Effector memory CD4-positive, alpha-beta T cell (primary cell): ENCODE measurements at regions not wholly inside any gene's neighbourhood (a gene's known extent, or its start where the extent isn't known, plus 50 kb on each side); places are given as distances from the start of the nearest gene placed in this dataset.
"Not testable (repeated sequence)": the region's sequence is repeated elsewhere in the genome, so short reads cannot be mapped to it uniquely, and the experiment has no call there.

Experiments
- DNase-seq, 3 donors: peaks; one replicate each; pipeline ENCODE4 v3.0.0-alpha.2; 2020
- H3K27ac ChIP-seq: 2 replicates; pipeline ENCODE4 v1.7.0; 2013; ENCODE audit warnings: mild to moderate bottlenecking, low read length, moderate library complexity; ENCODE audit not compliant: insufficient read depth, poor library complexity, severe bottlenecking
- H3K27me3 ChIP-seq: replicated peaks from 2 replicates; pipeline ENCODE4 v1.7.0; 2013; ENCODE audit warnings: mild to moderate bottlenecking, low read length; ENCODE audit not compliant: insufficient read depth, control insufficient read depth, poor library complexity, severe bottlenecking
- H3K36me3 ChIP-seq: 2 replicates; pipeline ENCODE4 v1.7.0; 2013; ENCODE audit warnings: mild to moderate bottlenecking, low read length, moderate library complexity; ENCODE audit not compliant: control insufficient read depth, insufficient read depth
- H3K4me1 ChIP-seq: 2 replicates; pipeline ENCODE4 v1.7.0; 2013; ENCODE audit warnings: low read length, mild to moderate bottlenecking; ENCODE audit not compliant: control insufficient read depth, insufficient read depth, poor library complexity, severe bottlenecking
- H3K4me3 ChIP-seq: 2 replicates; pipeline ENCODE4 v1.7.0; 2013; ENCODE audit warnings: low read length, low read depth, mild to moderate bottlenecking; ENCODE audit not compliant: insufficient read depth, poor library complexity, severe bottlenecking
- H3K9me3 ChIP-seq: 2 replicates; pipeline ENCODE4 v1.7.0; 2013; ENCODE audit warnings: mild to moderate bottlenecking, low read length, moderate library complexity; ENCODE audit not compliant: control insufficient read depth

DNA sequence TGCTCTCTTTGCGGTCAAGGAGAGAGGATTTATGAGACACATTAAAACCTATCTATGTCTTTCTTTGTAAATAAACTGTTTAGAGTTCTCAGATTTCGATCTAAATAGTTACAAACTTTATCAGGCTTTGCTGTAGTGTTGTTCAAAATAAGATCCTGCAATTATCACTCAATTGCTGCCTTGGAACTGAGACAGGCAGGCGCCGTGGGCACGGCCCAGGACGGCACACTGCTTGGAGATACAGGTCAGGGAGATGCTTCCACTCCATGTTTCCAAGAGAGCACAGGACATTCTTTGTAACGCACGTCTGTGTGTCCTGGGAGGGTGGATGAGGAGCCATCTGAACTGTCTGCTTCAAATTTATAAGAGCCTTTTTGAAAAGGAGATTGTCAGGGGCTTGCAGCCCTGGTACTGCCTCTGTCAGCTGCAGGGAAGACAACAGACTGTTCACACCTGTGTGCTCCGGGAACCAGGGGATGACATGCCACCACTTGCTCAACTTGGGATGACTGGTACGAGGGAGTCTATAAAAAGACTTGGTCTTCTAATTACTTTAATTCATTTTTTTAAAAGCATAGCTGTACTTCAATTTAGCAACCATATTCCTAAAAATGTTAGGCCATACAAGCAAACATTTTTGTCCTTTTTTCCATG is 472.9 kb upstream of the RUNX1 start:
- H3K4me3 ChIP-seq: no peak overlapping the region
- H3K27ac ChIP-seq: no peak overlapping the region
- no peak for DNase-seq
- H3K4me1 ChIP-seq: peaks cover 3% of the 10 kb centered on the region
- no peaks in the 10 kb centered on the region for H3K27me3 ChIP-seq
- no peaks in the 10 kb centered on the region for H3K9me3 ChIP-seq
- no peaks in the 10 kb centered on the region for H3K36me3 ChIP-seq

DNA sequence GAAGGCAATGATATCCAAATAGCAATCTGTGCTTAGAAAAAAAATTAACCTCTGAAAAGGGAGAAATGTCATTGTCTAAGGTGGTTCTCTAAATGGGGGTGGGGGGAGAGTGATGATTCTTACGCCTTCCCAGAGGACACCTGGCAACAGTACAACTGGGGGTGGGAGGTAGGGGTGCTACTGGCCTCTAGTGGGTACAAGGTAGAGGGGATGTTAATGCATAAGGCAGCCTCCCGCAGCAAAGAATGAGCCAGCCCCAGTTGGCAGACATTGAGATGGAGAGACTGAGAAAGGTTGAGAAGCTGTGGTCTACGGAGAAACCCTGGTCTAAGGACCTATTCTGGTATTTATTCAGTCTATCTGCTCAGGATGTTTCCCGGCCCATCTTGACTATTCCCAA is 472.2 kb upstream of the RUNX1 start:
- peaks cover 3% of the 10 kb centered on the region for H3K4me1 ChIP-seq
- DNase-seq: no peak
- no peaks in the 10 kb centered on the region for H3K27me3 ChIP-seq
- no peaks in the 10 kb centered on the region for H3K9me3 ChIP-seq
- no peak overlapping the region for H3K4me3 ChIP-seq
- H3K27ac ChIP-seq: no peak overlapping the region
- no peaks in the 10 kb centered on the region for H3K36me3 ChIP-seq

GRCh38 chr21:35520856-35521255 is 471.8 kb upstream of the RUNX1 start:
- Histone ChIP-seq H3K9me3 (no peaks in the 10 kb centered on the region), H3K27ac (no peak overlapping the region), H3K4me3 (no peak overlapping the region), H3K27me3 (no peaks in the 10 kb centered on the region), H3K36me3 (no peaks in the 10 kb centered on the region), H3K4me1 (no peaks in the 10 kb centered on the region)
- no peak for DNase-seq

DNA sequence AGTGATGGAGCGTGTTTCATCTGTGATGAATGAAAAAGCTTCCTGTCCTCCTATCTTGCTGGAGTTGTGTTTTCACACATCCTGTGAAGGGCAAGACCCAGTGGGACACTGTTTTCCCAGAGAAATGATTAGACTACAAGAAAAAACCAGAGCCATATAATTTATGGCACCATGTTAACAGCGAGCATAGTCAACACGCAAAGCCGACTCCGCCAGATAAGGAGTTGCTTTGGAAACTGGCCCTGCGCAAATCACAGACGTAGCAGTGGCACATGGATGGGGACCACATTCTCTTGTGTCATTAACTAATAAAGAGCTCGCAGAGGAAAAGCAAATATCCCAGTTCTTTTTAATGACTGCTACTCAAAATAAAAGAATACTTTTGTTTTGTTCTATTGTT is 471.2 kb upstream of the RUNX1 start:
- Histone ChIP-seq H3K27me3 (no peaks in the 10 kb centered on the region), H3K4me1 (no peaks in the 10 kb centered on the region), H3K9me3 (no peaks in the 10 kb centered on the region), H3K36me3 (no peaks in the 10 kb centered on the region), H3K27ac (no peak overlapping the region), H3K4me3 (no peak overlapping the region)
- no peak for DNase-seq

DNA sequence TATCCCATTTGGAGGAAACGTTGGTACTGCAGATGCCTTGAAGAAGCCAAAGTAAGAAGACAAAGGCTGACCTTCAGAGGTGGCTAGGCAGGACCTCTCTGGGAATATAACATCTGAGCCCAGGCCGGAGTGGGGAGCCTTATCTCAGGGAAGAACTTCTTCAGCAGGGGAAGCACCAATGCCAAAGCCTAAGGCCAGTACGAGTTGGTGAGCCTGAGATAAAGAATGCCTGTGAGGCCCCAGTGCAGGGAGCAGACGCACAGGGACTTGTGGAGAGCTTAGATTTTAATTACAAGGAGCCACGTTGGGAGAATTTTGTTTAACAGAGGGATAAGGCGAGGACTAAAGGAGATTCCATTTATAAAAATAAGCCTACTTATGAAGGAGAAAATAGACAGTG is 468.8 kb upstream of the RUNX1 start:
- Histone ChIP-seq H3K9me3 (no peaks in the 10 kb centered on the region), H3K36me3 (no peaks in the 10 kb centered on the region), H3K27me3 (no peaks in the 10 kb centered on the region), H3K27ac (no peak overlapping the region), H3K4me3 (no peak overlapping the region), H3K4me1 (no peaks in the 10 kb centered on the region)
- DNase-seq: no peak

DNA sequence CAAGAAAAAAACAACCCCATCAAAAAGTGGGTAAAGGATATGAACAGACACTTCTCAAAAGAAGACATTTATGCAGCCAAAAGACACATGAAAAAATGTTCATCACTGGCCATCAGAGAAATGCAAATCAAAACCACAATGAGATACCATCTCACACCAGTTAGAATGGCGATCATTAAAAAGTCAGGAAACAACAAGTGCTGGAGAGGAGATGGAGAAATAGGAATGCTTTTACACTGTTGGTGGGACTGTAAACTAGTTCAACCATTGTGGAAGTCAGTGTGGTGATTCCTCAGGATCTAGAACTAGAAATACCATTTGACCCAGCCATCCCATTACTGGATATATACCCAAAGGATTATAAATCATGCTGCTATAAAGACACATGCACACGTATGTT is 467.2 kb upstream of the RUNX1 start:
- H3K9me3 ChIP-seq, H3K4me3 ChIP-seq, H3K36me3 ChIP-seq, H3K4me1 ChIP-seq, H3K27me3 ChIP-seq, H3K27ac ChIP-seq, DNase-seq: not testable (repeated sequence)

GRCh38 chr21:35512346-35512745 is 463.2 kb upstream of the RUNX1 start:
- Histone ChIP-seq H3K9me3 (no peaks in the 10 kb centered on the region), H3K27me3 (no peaks in the 10 kb centered on the region), H3K27ac (no peak overlapping the region), H3K36me3 (no peaks in the 10 kb centered on the region), H3K4me1 (no peaks in the 10 kb centered on the region), H3K4me3 (no peak overlapping the region)
- DNase-seq: no peak

DNA sequence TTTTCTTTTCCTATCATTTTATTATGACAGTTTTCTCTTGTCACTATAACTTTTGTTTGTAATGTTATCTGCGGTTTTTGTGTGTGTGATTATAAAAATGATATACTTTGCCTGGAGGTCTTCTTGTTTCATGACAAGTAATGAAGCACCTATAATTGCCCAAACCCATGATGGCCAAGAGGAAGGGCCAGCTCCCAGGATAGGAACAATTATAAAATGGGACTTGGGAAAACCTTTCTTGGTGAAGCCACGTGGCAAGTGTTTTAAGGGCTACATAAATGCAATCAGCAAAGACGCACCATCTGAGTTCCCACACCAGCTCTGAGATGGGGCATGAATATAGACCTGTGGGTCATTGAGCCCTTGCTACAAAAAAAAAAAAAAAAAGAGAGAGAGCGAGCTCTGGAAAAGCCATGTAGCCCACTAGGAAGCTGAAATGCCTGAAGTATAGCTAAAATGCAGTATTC is 462.6 kb upstream of the RUNX1 start:
- Histone ChIP-seq H3K27ac (no peak overlapping the region), H3K4me3 (no peak overlapping the region), H3K27me3 (no peaks in the 10 kb centered on the region), H3K4me1 (no peaks in the 10 kb centered on the region), H3K36me3 (no peaks in the 10 kb centered on the region), H3K9me3 (no peaks in the 10 kb centered on the region)
- DNase-seq: no peak

- Histone ChIP-seq H3K36me3 (no peaks in the 10 kb centered on the region), H3K27me3 (no peaks in the 10 kb centered on the region), H3K4me3 (no peak overlapping the region), H3K9me3 (no peaks in the 10 kb centered on the region), H3K27ac (no peak overlapping the region), H3K4me1 (no peaks in the 10 kb centered on the region)
- no peak for DNase-seq
Measured at GRCh38 chr21:35510957-35511695, 462.0 kb upstream of the RUNX1 start.

DNA sequence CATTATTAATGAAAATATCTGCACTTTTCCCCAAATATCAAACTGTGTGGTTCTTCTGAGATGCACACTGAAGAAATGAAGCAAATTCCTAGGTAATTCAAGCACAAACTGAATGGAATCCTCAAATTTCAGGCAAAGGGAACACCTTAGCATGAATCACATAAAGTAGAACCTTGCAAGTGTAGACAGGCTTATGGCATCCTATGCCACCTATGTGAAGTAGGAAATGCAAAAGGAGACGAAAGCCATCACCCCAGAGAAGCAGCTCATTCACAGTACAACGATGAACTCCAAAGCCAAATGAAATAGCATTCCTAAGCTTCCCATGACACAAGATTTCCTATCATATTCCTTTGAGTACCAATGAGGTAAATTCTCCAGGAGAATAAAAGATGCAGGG is 461.2 kb upstream of the RUNX1 start:
- Histone ChIP-seq H3K36me3 (no peaks in the 10 kb centered on the region), H3K27ac (no peak overlapping the region), H3K9me3 (no peaks in the 10 kb centered on the region), H3K4me1 (no peaks in the 10 kb centered on the region), H3K27me3 (no peaks in the 10 kb centered on the region), H3K4me3 (no peak overlapping the region)
- DNase-seq: no peak
